Dermis microvascular lymphatic vessel endothelial cell (primary cell): ENCODE measurements at regions not wholly inside any gene's neighbourhood (a gene's known extent, or its start where the extent isn't known, plus 50 kb on each side); places are given as distances from the start of the nearest gene placed in this dataset.

Source experiments
- DNase-seq, 2 donors: peaks; one replicate each; pipeline versions ENCODE4 v3.0.0 to v3.0.0-alpha.2; 2010; ENCODE audit warnings: low read depth in 2 of 2

DNA sequence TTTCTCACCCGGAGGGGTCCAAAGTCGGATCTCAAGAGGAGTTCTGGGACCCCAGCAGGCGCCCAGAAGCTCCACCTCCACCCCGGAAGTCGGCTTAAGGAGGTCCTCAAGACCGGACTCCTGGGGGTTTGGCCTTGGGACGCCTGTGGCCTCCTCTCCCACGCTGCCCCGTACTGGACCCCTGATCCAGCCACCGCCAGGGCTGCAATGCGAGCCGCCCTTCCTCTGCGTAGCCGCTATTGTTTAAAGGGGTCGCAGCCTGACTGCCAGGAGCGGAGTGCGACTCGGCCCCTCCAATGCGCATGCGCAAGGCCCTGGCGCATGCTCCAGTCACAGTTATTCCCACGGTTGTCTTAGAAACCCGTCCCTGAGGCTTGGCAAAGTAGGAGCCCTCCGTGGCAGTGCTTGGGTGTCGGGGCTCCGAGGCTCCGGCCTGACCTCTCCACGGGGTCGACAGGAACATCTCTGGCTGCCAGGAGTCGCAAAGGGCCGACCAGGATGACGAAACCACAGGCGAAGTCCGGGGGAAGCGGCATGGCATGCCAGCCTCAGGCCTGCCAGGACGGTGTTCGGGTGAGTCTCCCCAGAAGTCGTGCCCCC, 719.0 kb downstream of the KCNJ18 start:
- no peak for DNase-seq

DNA sequence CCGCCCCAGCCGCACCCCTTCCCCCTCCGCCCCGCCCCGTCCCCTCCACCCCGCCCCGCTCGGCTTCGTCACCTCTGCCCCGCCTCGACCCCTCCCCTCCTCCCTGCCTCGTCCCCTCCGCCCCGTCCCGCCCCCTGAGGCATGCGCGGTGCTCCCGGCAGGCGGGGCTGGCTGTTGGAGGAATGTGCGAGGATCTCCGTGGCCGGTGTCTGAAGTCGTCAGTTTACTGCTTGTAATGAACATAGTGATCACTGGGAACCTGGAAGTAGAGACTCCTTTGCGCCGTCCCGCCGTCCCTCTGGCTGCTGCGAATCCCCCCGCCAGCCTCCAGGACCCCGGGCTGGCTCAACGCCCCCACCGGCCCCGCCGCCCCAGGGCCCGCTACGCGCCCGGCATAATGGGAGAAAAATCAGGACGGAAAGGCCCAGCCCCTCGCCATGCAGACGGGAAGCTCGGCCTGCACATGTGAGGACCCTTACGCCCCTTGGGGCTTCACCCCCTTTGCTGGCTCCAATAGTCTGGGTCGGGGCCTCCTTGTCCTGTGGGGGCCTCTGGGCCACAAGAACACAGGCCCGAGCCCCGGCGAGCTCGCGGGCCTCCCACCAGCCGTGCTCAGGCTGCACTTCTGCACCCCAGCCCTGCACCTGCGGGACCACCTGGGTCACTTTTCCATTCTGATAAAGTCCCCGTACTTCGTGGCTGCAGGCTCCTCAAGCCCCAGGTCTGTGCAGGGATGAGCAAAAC, 743.1 kb downstream of the KCNJ18 start:
- DNase-seq, result no peak

DNA sequence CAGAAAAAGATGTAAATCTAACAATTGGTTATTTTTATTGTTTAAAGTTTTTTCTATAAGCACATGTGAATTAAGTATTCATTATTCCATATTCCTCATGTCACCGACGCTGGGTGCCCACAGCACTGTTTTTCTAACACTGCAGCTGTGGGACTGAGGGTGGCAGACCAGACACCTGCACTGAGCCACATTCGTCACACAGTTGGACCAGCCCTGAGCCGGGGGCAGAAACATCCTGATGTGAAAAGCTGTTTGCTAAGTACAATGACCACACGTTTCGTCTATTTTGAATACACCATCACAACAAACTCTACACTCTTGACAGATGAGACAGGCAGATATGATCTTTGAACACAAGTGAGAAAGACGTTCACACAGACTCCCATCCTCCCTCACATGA, 749.5 kb downstream of the KCNJ18 start:
- no peak for DNase-seq

DNA sequence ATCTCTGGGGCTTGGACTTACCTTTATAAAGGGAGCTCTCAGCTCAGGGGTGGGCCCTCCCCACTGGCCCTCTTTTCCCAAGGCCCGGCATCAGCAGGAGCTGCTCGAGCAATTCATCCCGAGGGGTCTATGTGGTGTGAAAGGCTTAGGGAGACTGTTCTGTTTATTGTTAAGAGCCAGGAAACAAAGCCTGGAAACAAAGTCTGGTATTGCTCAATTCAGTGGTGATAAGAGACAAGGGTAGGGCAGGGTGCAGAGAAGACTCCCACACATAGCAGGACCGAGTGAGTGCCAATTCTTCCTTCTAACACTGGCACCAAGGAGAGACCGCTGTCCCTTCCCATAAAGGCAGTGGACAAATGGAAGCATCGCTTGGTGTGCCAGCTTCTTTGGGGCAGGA, 750.7 kb downstream of the KCNJ18 start:
- DNase-seq, result no peak

DNA sequence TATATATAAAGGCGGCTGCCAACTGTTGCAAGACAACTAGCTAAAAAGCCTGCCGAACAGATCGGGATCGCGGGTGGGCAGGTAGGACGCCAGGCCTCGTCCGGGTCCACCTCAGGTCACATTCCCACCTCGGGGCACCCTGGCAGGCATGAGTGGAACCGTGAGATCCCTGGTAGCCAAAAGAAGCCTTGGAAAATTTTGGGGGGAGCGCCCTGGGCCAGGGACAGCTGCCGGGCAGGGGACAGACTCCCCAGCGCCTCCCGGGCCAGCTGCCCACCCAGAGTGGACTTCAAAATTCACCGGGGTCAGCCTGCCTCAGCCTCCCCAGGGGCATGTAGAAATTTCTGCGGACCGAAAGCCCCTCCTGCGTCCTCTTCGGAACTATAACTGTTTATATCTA, 760.9 kb downstream of the KCNJ18 start:
- DNase-seq, result no peak

DNA sequence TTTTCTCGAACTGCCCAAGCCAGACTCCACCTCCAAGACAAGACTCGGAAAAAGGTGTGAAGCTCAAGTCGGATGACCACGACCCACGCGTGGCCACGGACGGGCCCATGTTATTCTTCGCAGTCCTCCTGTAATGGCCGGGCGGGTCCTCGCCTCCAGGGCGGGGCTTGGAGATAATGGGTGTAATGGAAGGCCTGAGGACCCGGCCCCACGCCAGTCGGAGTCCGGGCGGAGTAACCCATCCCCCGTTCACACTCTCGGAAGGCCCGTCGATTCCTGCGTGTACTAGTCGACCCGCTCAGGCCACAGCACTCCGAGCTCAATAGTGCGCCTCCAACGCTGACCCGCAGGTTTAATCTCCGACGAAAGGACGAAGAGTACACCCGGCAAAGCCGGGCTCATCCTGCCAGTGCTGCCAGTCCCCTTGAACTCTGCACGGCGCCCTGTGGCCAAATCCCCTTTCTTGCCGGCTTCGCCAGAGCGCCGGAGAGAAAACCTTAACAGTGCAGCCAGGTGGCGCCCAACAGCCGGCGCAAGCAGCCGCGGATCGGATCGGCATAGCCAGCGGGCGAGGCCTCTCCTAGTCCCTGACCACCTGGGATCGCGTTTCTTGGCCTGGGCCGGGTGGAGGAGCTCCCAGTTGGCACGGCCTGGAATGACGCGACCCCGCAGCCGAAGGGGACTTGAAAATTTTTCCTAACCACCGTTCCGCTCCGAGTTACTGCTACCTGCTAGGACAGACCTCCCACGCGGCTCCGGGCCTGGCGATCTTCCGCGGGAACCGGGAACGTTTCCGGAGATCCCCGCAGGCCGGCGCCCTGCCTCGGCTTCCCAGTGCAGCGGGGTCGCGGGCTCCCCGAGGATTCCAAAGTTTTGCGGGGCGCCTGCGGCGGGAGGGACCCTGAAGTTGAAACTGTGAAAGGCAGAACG, 762.0 kb downstream of the KCNJ18 start:
- DNase-seq, result no peak

DNA sequence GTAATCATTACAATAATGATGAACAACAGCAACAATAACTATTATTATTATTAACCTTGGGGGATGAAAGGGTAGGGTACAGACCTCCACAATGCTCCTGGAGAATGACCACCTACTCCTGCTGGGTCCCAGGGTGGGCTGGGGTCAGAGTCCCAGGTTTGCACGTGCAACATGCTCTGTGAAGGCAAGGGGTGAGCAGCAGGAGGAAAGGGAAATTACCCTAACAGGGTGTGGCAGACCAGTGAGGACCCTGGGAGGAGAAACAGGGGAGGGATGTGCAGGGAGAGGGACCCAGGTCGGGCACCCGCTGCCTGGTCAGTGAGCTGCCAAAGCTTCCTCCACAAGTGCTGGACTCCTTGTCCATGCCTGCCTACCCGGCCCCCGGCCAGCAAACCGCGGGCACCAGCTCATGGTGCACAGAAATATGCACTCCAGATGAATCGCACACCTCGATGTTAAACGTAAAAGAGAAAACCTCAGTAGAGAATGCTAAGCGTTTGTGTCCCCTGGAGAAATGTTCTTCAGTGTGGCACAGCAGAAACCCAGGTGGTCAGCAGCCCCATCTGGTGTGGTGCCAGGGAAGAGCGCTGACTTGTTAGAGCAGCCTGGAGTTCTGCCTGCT, 767.1 kb downstream of the KCNJ18 start:
- DNase-seq, result no peak

DNA sequence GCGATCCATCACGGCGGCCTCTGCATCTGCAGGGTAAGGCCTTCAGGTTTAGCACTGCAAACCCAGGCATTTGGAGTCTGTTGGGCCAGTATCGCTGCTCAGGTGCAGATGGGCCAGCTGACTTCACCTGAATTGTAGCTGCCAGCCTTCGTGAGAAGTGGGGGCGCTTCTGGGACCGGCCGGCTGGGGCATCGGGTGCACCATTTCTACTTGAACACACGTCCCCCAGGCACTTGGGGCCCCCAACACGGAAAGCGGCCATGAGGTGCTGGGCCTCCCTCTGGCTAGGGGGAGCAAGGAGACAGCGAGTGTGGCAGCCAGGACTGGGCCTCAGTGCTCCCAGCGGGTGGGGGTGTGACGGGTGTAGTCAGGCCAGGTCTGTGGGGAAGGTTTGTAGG, 767.6 kb downstream of the KCNJ18 start:
- no peak for DNase-seq

DNA sequence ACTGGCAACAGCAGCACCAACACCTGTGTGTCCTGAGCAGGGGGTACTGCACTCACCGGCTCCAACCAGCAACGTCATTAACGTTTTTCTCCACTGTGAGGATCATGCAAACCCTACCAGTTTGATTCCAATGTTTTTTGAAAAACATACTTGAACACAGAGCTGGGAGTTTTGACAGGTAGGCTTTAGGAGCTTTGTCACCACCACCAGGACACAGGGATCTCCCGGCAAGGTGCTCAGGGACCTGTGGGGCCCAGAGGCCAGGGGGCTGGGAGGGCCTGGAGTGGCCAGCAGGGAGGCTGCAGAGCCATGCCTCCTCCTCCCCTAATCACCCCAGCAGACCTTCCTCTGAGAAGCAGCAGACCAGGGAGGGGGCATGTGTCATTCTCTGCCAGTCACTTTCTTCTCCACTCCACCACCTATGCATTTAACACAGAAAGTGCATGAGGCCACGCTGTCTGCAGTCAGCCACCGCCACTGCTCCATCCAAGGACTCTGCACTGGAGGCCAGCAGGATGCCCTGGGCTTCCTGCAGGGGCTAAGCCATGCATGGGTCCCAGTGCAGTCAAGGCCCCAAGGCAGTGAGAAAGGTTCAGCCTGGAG, 768.2 kb downstream of the KCNJ18 start:
- DNase-seq, result no peak

DNA sequence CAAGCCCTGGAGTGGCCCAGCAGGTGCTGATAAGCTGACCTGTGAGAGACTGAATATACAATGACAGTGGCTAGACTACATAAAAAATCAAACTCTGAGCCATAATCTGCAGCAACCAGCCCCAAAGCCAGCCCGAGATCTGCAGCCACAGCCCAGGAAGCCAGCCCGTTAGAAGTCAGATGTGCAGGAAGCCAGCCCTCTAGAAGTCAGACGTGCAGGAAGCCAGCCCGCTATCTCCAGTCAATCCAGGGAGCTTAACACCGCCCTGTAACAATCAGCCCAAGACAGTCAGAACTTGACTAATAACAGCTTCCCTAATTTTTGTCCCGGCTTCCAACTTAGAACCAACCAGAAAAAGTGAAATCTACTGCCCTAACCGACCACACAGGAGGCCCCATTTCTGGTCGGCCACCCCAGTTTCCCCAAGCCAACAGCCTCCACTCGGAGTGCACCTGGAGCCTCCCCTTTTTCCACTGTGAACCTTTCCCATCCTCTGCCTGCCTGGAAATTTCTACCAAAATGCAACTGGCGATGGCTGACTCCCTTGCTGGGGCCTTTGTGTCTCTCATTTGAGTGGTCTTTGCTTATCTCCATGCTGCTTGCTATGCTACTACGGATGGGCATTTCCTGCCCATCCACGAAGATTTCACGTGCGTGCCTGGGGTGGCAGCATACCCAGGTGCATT, 769.3 kb downstream of the KCNJ18 start:
- DNase-seq, result no peak

DNA sequence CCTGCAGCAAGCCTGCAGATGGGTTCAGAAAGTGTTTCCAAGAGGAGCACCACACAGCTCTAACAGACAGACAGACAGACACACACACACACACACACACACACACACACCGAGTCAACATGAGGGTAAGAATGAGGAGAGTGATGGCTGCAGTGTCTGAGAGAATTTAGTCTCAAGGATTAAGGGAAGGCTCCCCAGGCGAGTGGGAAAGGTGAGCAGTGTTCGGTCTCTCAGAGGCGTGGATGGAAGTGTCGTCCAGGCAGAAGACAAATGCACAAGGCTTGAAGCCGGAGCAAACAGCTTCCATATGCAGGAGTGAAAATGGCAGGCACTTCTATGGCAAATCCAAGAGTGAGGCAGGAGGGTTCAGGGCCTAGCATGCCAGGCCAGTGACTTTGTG, 770.1 kb downstream of the KCNJ18 start:
- DNase-seq, result no peak

DNA sequence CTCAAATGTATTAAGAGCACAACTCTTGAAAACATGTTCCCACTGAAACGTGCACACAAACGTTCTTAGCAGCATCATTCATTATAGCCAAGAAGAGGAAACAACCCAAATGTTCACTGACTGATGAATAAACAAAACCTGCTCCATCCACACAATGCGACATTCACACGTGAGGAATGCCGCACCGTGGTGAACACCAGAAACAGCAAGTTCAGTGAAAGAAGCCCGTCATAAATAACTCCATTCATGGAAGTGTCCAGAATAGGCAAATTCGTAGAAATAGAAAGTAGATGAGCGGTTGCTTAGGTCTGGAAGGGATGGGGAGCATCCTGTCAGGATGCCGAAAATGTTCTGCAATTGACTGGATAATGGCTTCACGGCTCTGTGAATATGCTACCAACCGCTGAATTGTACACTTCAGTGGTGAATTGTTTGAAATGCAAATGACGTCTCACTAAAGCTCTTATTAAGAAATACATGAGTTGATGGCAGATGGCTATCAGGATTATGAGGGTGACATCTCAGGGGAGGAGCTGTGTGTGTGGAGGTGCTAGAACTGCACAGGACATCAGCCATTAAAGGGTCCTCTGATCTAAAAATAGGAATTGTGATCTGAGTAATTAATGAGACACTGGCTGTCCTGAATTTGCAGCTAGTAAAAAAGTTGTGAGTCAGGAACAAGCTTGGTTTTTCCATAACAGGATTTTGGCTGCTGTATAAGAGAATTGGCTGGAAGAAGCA, 771.0 kb downstream of the KCNJ18 start:
- no peak for DNase-seq

DNA sequence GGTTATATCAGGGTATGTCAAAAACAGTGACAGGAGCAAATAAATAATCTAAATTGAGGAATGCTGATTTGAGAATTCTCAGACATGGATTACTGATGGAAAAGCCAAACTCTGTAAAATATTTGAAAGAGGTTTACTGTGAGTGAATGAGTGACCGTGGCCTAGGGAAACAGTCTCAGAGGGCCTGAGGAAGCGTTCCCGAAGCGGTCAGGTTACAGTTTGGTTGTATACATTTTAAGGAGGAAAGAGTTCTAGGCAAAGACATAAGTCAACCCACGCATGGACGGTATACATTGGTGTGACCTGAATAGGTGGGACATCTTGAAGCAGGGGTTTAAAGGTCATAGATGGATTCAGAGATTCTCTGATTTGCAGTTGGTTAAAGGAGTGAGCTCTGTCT, 771.7 kb downstream of the KCNJ18 start:
- DNase-seq, result no peak

DNA sequence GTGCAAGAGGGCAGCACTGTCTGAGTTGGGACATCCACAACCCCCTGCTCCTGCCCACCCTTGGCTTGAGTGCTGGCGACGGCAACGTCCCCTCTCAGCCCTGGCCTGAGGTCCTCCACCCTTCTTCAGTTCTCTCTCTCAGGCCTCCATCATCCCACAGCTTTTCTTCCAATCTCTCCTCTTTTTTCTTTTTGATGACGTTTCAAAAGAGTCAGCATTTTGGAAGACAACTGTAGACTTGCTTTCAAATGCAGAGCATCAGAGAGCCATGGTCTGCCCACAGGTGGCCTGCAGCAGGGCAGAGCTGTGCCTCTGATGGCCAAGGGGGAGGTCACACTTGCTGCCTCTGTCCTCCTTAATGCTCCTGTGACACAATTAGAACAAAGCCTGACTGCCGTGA, 775.4 kb downstream of the KCNJ18 start:
- DNase-seq, result no peak

DNA sequence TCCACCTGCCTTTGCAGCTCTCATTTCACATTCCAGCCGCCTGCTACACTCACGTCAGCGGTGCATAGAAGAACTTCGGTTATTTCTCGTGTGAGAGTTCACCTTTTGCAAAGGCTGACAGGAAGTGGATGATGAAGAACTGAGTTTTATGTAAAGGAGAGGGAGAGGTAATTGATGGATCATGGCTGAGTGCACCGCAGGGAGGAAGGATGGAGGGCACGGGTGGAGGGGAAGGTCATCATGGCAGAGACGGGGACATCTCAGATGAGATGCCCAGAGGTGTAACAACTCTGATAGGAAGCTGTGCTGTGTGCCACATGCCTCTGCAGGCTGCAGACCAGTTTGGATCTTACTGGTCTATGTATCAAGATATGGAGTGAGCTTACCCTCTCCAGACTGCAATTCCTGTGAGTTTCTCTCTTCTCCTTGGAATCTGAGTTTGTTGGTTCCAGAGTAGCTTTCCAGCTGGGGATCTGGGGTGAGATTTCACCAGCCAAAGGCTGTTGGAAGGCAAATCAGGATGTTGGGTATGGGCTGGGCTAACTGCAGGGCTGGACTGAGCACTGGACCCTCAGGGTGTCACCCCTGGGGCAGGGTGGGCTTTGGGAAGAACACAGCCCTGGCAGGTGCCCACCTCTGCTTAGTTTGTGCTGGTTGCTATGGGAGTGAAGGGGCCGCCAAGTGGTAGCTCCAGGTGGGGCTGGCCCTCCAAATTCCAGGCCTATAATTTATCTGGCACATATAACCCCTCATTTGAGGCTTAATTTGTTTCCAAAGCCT, 777.0 kb downstream of the KCNJ18 start:
- DNase-seq, result no peak

DNA sequence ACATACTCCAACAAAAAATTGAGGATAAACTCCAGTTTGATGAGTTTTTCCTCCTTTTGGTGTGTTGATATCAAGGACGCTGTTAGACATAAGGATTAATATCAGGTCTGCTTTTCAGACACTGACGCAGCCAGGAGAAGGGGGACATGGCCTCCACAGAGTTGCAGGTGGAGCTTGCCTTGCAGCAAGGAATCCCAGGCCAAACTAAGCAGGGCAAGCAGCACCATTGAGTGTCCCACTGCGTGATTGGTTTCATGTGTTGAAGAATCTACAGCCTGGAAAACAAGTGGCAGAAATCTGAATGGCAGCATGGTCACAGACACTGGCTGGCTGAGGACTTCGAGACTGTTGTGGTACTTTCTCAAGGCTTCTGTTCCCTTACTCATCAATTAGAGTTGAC, 777.6 kb downstream of the KCNJ18 start:
- no peak for DNase-seq

DNA sequence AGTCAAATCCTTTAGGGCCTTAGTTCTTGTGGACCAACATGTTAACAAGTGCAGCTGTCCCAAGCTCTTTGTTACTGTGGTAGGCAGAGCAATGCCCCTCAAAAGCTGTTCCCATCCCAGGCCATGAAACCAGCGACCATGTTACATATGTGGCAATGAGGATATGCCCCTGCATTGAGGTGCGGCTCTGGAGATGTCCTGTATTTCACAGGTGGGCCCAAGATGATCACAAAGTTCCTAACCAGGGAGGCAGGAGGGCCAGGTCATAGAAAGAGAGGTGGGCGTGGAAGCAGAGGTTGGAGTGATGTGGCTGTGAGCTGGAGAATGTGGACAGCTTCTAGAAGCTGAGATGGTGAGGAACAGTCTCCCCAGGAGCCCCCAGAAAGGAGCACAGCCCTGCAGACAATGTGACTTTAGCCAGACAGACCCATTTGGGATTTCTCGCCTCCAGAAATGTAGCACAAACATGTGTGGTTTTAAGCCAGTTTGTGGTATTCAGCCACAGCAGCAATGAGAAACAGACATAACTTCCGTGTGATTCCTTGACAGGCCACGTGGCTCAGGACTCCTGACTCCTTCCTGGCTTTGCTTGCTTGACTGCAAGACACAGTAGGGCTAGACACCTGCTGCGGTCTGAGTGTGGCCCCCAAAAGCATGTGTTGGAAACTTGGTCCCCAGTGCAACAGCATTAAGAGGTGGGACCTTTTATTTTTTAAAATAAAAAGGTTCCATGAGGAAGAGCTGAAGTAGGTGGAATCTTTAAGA, 778.3 kb downstream of the KCNJ18 start:
- DNase-seq, result no peak

DNA sequence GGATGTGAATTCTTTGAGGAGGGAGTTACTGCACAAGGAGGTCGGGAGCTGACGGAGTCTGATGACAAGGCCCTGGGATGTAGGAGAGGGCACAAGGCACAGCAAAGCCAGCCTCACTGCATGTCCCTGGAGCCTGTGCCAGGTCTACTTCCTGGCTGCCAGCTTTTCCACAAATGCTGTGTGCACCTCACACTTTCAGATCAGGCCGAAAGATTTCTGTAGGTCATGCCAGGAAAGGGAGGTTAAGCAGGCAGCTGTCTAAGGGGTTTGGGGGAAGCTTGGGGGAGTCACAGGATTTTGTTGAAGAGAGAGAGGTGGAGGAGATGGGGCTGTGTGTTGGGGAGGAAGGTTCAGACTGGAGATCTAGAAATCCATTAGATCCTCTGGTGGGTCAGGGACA, 792.5 kb downstream of the KCNJ18 start:
- no peak for DNase-seq

DNA sequence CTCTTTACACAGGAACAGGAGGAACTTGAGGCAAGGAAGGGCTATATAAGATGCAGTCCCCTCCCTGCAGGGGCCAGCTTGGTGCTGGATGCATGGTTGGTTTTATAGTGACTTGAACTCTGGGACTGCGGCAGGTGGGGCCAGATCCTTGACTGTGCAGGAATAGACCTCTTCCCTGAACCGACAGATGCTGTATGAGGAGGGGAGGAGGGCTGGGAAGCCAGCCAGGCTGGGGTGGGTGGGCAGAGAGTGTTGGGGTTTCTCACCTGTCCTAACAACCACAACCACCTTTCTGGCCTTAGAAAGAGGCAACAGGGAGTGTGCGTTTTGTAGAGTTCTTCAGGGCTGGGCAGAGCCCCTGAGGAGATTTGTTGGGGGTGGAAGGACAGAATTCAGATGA, 798.1 kb downstream of the KCNJ18 start:
- DNase-seq, result no peak
